IMR-90 (cell line): ENCODE measurements at regions not wholly inside any gene's neighbourhood (a gene's known extent, or its start where the extent isn't known, plus 50 kb on each side); places are given as distances from the start of the nearest gene placed in this dataset.

ENCODE experiments used
- ATAC-seq: fragments of 200-7000 bp; cut with Tn5 transposase; 2 replicates; pipeline ENCODE4 v1.9.1; 2020; ENCODE audit warnings: low read depth, mild to moderate bottlenecking, moderate library complexity
- BruUV-seq: library from RNA; stranded (reverse); fragments of 400-500 nt; replicated peaks from 2 replicates; lab custom pipeline; 2021; lab: Mats Ljungman, UMichigan
- CTCF ChIA-PET: fragments of 300-600 bp; formaldehyde crosslinking; extraction: SDS; loops from one replicate; lab custom pipeline; 2021; ENCODE audit warnings: antibody characterized with exemption; lab: Yijun Ruan, JAX
- POLR2A ChIA-PET: fragments of 300-600 bp; sonication (Branson Sonifier 250); formaldehyde crosslinking; loops from one replicate; lab custom pipeline; 2022; ENCODE audit warnings: antibody characterized with exemption; ENCODE audit not compliant: unreplicated experiment; lab: Charles Lee
- DNase-seq: peaks from one replicate; pipeline ENCODE4 v3.0.0; 2013
- H2AFZ ChIP-seq: replicated peaks from 2 replicates; pipeline ENCODE3; 2013; ENCODE audit warnings: low read length, mild to moderate bottlenecking; ENCODE audit not compliant: poor library complexity
- H2AK5ac ChIP-seq: 2 replicates; pipeline ENCODE4 v1.6.1; 2013; ENCODE audit warnings: low read depth, low read length, inconsistent platforms
- H2AK9ac ChIP-seq: replicated peaks from 2 replicates; pipeline ENCODE3; 2013; ENCODE audit warnings: mild to moderate bottlenecking, low read depth, low read length, moderate library complexity; ENCODE audit not compliant: poor library complexity
- H2BK120ac ChIP-seq: 2 replicates; pipeline ENCODE4 v1.6.1; 2013; ENCODE audit warnings: low read depth, low read length, inconsistent platforms
- H2BK15ac ChIP-seq: 3 replicates; pipeline ENCODE4 v1.6.1; 2013; ENCODE audit warnings: low read depth, low read length, inconsistent platforms
- H2BK20ac ChIP-seq: 2 replicates; pipeline ENCODE4 v1.6.1; 2013; ENCODE audit warnings: low read depth, mild to moderate bottlenecking, inconsistent platforms, low read length, moderate library complexity
- H2BK5ac ChIP-seq: 2 replicates; pipeline ENCODE4 v1.6.1; 2013; ENCODE audit warnings: mild to moderate bottlenecking, low read depth, low read length, inconsistent platforms; ENCODE audit not compliant: poor library complexity, severe bottlenecking
- H3K14ac ChIP-seq: replicated peaks from 2 replicates; pipeline ENCODE4 v1.6.1; 2013; ENCODE audit warnings: low read depth, low read length, inconsistent platforms
- H3K18ac ChIP-seq: 2 replicates; pipeline ENCODE4 v1.6.1; 2013; ENCODE audit warnings: low read depth, low read length, control low read depth
- H3K23ac ChIP-seq: 2 replicates; pipeline ENCODE4 v1.6.1; 2013; ENCODE audit warnings: low read depth, low read length, inconsistent platforms
- H3K27ac ChIP-seq: 2 replicates; pipeline ENCODE4 v1.5.1; 2013; ENCODE audit warnings: mild to moderate bottlenecking, control low read depth, low read length; ENCODE audit not compliant: insufficient read depth
- H3K27me3 ChIP-seq: 2 replicates; pipeline ENCODE4 v1.6.1; 2013; ENCODE audit warnings: low read length; ENCODE audit not compliant: control insufficient read depth, insufficient read depth
- H3K36me3 ChIP-seq: 2 replicates; pipeline ENCODE4 v1.6.1; 2013; ENCODE audit warnings: low read length, mixed read lengths; ENCODE audit not compliant: control insufficient read depth, insufficient read depth
- H3K4ac ChIP-seq: 2 replicates; pipeline ENCODE4 v1.6.1; 2013; ENCODE audit warnings: low read depth, low read length, inconsistent platforms
- H3K4me1 ChIP-seq: 2 replicates; pipeline ENCODE4 v1.6.1; 2013; ENCODE audit warnings: low read length, mixed read lengths; ENCODE audit not compliant: control insufficient read depth, insufficient read depth
- H3K4me2 ChIP-seq: 2 replicates; pipeline ENCODE4 v1.6.1; 2013; ENCODE audit warnings: low read depth, mild to moderate bottlenecking, control low read depth, low read length, moderate library complexity
- H3K4me3 ChIP-seq: 2 replicates; pipeline ENCODE4 v1.5.1; 2013; ENCODE audit warnings: low read depth, mild to moderate bottlenecking, control low read depth, low read length, moderate library complexity; ENCODE audit not compliant: insufficient read depth
- H3K56ac ChIP-seq: 2 replicates; pipeline ENCODE4 v1.6.1; 2013; ENCODE audit warnings: low read length, inconsistent platforms; ENCODE audit not compliant: insufficient read depth; ENCODE audit errors: extremely low read depth
- H3K79me1 ChIP-seq, 2 experiments: 2 replicates each; pipeline ENCODE4 v1.6.1; 2013; ENCODE audit warnings: low read length in 2 of 2, inconsistent platforms in 1 of 2, low read depth in 1 of 2
- H3K9ac ChIP-seq: 2 replicates; pipeline ENCODE4 v1.6.1; 2013; ENCODE audit warnings: low read depth, low read length, control low read depth
- H3K9me1 ChIP-seq: 2 replicates; pipeline ENCODE4 v1.6.1; 2013; ENCODE audit warnings: low read length, inconsistent platforms; ENCODE audit not compliant: insufficient read depth
- H3K9me3 ChIP-seq: 2 replicates; pipeline ENCODE4 v1.6.1; 2013; ENCODE audit warnings: low read length; ENCODE audit not compliant: control insufficient read depth, insufficient read depth
- H4K20me1 ChIP-seq: 2 replicates; pipeline ENCODE4 v1.6.1; 2013; ENCODE audit warnings: low read length, inconsistent platforms; ENCODE audit not compliant: insufficient read depth
- H4K5ac ChIP-seq: 2 replicates; pipeline ENCODE4 v1.6.1; 2013; ENCODE audit warnings: mild to moderate bottlenecking, low read depth, low read length, control low read depth
- H4K8ac ChIP-seq, 2 experiments: 2 replicates each; pipeline ENCODE4 v1.6.1; 2013; ENCODE audit warnings: low read depth in 2 of 2, low read length in 2 of 2, control low read depth in 1 of 2, inconsistent platforms in 1 of 2
- H4K91ac ChIP-seq: 2 replicates; pipeline ENCODE4 v1.6.1; 2013; ENCODE audit warnings: low read depth, low read length, inconsistent platforms; ENCODE audit not compliant: insufficient read depth
- MAFK ChIP-seq: IDR thresholded peaks from 2 replicates; pipeline ENCODE4 v1.6.1; 2012; ENCODE audit warnings: low read depth, low read length, improper control_type of control experiment
- WGBS, 2 experiments: methylation state at CpG; one replicate each; pipeline versions ENCODE4 v1.1.5 to v1.1.7; 2013; ENCODE audit warnings: missing lambda C conversion rate in 2 of 2; ENCODE audit not compliant: insufficient read length in 1 of 2; ENCODE audit errors: extremely low coverage in 2 of 2; 5-methylcytosine and 5-hydroxymethylcytosine counted together
- dilution Hi-C: fragments of 300-500 bp; cut with HindIII; formaldehyde crosslinking; loops from one replicate; pipeline ENCODE4 v1.14.3; 2018; ENCODE audit warnings: low sequenced_read_pairs; ENCODE audit not compliant: unreplicated experiment
- in situ Hi-C: fragments of 300-500 bp; cut with MboI; formaldehyde crosslinking; loops from 3 replicates; pipeline ENCODE4 v1.14.3; 2019; ENCODE audit warnings: low sequenced_read_pairs, inconsistent platforms, mixed read lengths
- intact Hi-C: fragments of 100-400 bp; cut with micrococcal nuclease; formaldehyde crosslinking; loops from 2 replicates; pipeline ENCODE4 v1.10.0; 2022

GRCh38 chr4:57444671-57445070, 334.5 kb upstream of the IGFBP7 start:
- dilution Hi-C loops (no loop called here), intact Hi-C loops (no loop called here), in situ Hi-C loops (loop anchor here (25.0 kb wide), 1 partner anchor 407 kb away; no protein-coding TSS in a partner anchor)
- H3K4me3 ChIP-seq: no peak overlapping the region
- H3K36me3 ChIP-seq: no peaks in the 10 kb centered on the region
- H3K27me3 ChIP-seq: no peaks in the 10 kb centered on the region
- H3K9me1 ChIP-seq: no peaks in the 10 kb centered on the region
- BruUV-seq: no TSS peak
- no peak overlapping the region for H3K4me2 ChIP-seq
- no peak overlapping the region for H3K18ac ChIP-seq
- no peaks in the 10 kb centered on the region for H3K79me1 ChIP-seq
- H2AK9ac ChIP-seq: no peak overlapping the region
- H3K14ac ChIP-seq: no peak overlapping the region
- H4K8ac ChIP-seq: no peak overlapping the region
- no peak overlapping the region for H2BK120ac ChIP-seq
- H2AK5ac ChIP-seq: no peak overlapping the region
- POLR2A ChIA-PET: no interaction called here
- no peak overlapping the region for H3K27ac ChIP-seq
- no peaks in the 10 kb centered on the region for H4K20me1 ChIP-seq
- H3K4me1 ChIP-seq: no peaks in the 10 kb centered on the region
- H4K91ac ChIP-seq: no peak overlapping the region
- H3K56ac ChIP-seq: no peak overlapping the region
- WGBS, 2 experiments: no CpG with 5 or more reads among the region's 4 CpGs
- no peak overlapping the region for H4K5ac ChIP-seq
- H2BK5ac ChIP-seq: no peak overlapping the region
- no peak overlapping the region for H2BK20ac ChIP-seq
- DNase-seq (no peak), ATAC-seq (no peak)
- H3K9me3 ChIP-seq: no peaks in the 10 kb centered on the region
- no peak overlapping the region for H3K23ac ChIP-seq
- no peak overlapping the region for H2AFZ ChIP-seq
- H3K9ac ChIP-seq: no peak overlapping the region
- no peak overlapping the region for H3K4ac ChIP-seq
- no peak for TF ChIP-seq MAFK
- CTCF ChIA-PET: no interaction called here
- no peak overlapping the region for H2BK15ac ChIP-seq
